Muscle of arm (tissue), 1 donor: ENCODE measurements at regions not wholly inside any gene's neighbourhood (a gene's known extent, or its start where the extent isn't known, plus 50 kb on each side); places are given as distances from the start of the nearest gene placed in this dataset.

Experiments used
- DNase-seq: peaks from one replicate; pipeline ENCODE4 v3.0.0-alpha.2; 2013

GRCh38 chr13:109670776-109671175 lies 115.6 kb downstream of the IRS2 start:
- DNase-seq = no peak

GRCh38 chr13:109669956-109670355 lies 116.4 kb downstream of the IRS2 start:
- DNase-seq = no peak

GRCh38 chr13:109669234-109669612 lies 117.2 kb downstream of the IRS2 start:
- no peak for DNase-seq

GRCh38 chr13:109668433-109669233 lies 117.8 kb downstream of the IRS2 start:
- DNase-seq = no peak

GRCh38 chr13:109667807-109668291 lies 118.5 kb downstream of the IRS2 start:
- no peak for DNase-seq

GRCh38 chr13:109667056-109667455 lies 119.3 kb downstream of the IRS2 start:
- no peak for DNase-seq

GRCh38 chr13:109666656-109667055 lies 119.7 kb downstream of the IRS2 start:
- no peak for DNase-seq

- DNase-seq = no peak
Observed at GRCh38 chr13:109665781-109666249, 120.6 kb downstream of the IRS2 start.

- DNase-seq = no peak
Observed at GRCh38 chr13:109665240-109665639, 121.1 kb downstream of the IRS2 start.

- DNase-seq = no peak
Observed at GRCh38 chr13:109657395-109657794, 129.0 kb downstream of the IRS2 start.

- no peak for DNase-seq
Observed at GRCh38 chr13:109656206-109656605, 130.2 kb downstream of the IRS2 start.

GRCh38 chr13:109655611-109656010 lies 130.8 kb downstream of the IRS2 start:
- DNase-seq = no peak

GRCh38 chr13:109655206-109655600 lies 131.2 kb downstream of the IRS2 start:
- no peak for DNase-seq

GRCh38 chr13:109654341-109655205 lies 131.8 kb downstream of the IRS2 start:
- DNase-seq = no peak

- no peak for DNase-seq
Observed at GRCh38 chr13:109652531-109652930, 133.9 kb downstream of the IRS2 start.

GRCh38 chr13:109651854-109652253 lies 134.5 kb downstream of the IRS2 start:
- no peak for DNase-seq

- DNase-seq = no peak
Observed at GRCh38 chr13:109651311-109651710, 135.1 kb downstream of the IRS2 start.

- DNase-seq = no peak
Observed at GRCh38 chr13:109650861-109651260, 135.5 kb downstream of the IRS2 start.

GRCh38 chr13:109649713-109650112 lies 136.7 kb downstream of the IRS2 start:
- DNase-seq = no peak

- no peak for DNase-seq
Observed at GRCh38 chr13:109647699-109648098, 138.7 kb downstream of the IRS2 start.

GRCh38 chr13:109647053-109647452 lies 139.3 kb downstream of the IRS2 start:
- no peak for DNase-seq

GRCh38 chr13:109646423-109646822 lies 140.0 kb downstream of the IRS2 start:
- DNase-seq = no peak

GRCh38 chr13:109645831-109646230 lies 140.6 kb downstream of the IRS2 start:
- no peak for DNase-seq
